Common myeloid progenitor, CD34-positive (primary cell): ENCODE measurements at regions not wholly inside any gene's neighbourhood (a gene's known extent, or its start where the extent isn't known, plus 50 kb on each side); places are given as distances from the start of the nearest gene placed in this dataset.

Experiments used
- CTCF ChIA-PET: fragments of 350-600 bp; sonication (Branson Sonifier 250); formaldehyde crosslinking; loops from one replicate; lab custom pipeline; 2021; ENCODE audit warnings: antibody characterized with exemption; lab: Charles Lee
- POLR2A ChIA-PET: fragments of 350-600 bp; sonication (Branson Sonifier 250); formaldehyde crosslinking; loops from one replicate; lab custom pipeline; 2021; ENCODE audit warnings: antibody characterized with exemption; lab: Charles Lee
- DNase-seq, 3 donors: peaks; one replicate each; pipeline versions ENCODE4 v3.0.0 to v3.0.0-alpha.2; 2013
- H3K27ac ChIP-seq, 2 experiments: 1 replicate in 1 of 2; 2 replicates in 1 of 2; pipeline ENCODE4 v1.7.0; 2013; ENCODE audit warnings: inconsistent platforms in 2 of 2, low read length in 2 of 2, mild to moderate bottlenecking in 2 of 2, low read depth in 1 of 2, moderate library complexity in 1 of 2; ENCODE audit not compliant: severe bottlenecking in 2 of 2, insufficient read depth in 1 of 2, poor library complexity in 1 of 2
- H3K27me3 ChIP-seq, 5 experiments: replicated peaks in 2 of 5; 1 replicate in 3 of 5; 2 replicates in 2 of 5; pipeline versions ENCODE4 v1.6.1 to v1.7.0; 2013; ENCODE audit warnings: low read length in 4 of 5, mild to moderate bottlenecking in 2 of 5, moderate library complexity in 2 of 5, inconsistent platforms in 1 of 5; ENCODE audit not compliant: insufficient read depth in 5 of 5, control insufficient read depth in 4 of 5
- H3K36me3 ChIP-seq, 4 experiments: 1 replicate in 2 of 4; 2 replicates in 2 of 4; pipeline versions ENCODE4 v1.6.1 to v1.7.0; 2013; ENCODE audit warnings: low read length in 3 of 4, control low read depth in 1 of 4, mild to moderate bottlenecking in 1 of 4; ENCODE audit not compliant: control insufficient read depth in 4 of 4, insufficient read depth in 4 of 4
- H3K4me1 ChIP-seq, 4 experiments: 1 replicate in 3 of 4; 2 replicates in 1 of 4; pipeline versions ENCODE4 v1.6.1 to v1.7.1; 2013; ENCODE audit warnings: low read length in 3 of 4, mild to moderate bottlenecking in 3 of 4, control low read depth in 1 of 4, inconsistent platforms in 1 of 4, moderate library complexity in 1 of 4; ENCODE audit not compliant: control insufficient read depth in 4 of 4, insufficient read depth in 4 of 4; ENCODE audit errors: control extremely low read depth in 1 of 4
- H3K4me3 ChIP-seq, 7 experiments: 1 replicate in 4 of 7; 2 replicates in 3 of 7; pipeline versions ENCODE4 v1.5.1 to v1.7.0; 2013; ENCODE audit warnings: mild to moderate bottlenecking in 7 of 7, low read length in 6 of 7, moderate library complexity in 6 of 7, inconsistent platforms in 2 of 7, low read depth in 2 of 7, control low read depth in 1 of 7; ENCODE audit not compliant: insufficient read depth in 4 of 7, control insufficient read depth in 1 of 7; ENCODE audit errors: extremely low read depth in 1 of 7
- H3K9me3 ChIP-seq, 5 experiments: 1 replicate in 4 of 5; 2 replicates in 1 of 5; pipeline versions ENCODE4 v1.6.1 to v1.7.1; 2013; ENCODE audit warnings: low read length in 4 of 5, mild to moderate bottlenecking in 2 of 5, inconsistent platforms in 1 of 5, low read depth in 1 of 5, moderate library complexity in 1 of 5; ENCODE audit not compliant: control insufficient read depth in 4 of 5, insufficient read depth in 2 of 5; ENCODE audit errors: control extremely low read depth in 1 of 5
- WGBS: methylation state at CpG from one replicate; pipeline ENCODE4 v1.1.5; 2013; ENCODE audit not compliant: insufficient coverage; 5-methylcytosine and 5-hydroxymethylcytosine counted together

DNA sequence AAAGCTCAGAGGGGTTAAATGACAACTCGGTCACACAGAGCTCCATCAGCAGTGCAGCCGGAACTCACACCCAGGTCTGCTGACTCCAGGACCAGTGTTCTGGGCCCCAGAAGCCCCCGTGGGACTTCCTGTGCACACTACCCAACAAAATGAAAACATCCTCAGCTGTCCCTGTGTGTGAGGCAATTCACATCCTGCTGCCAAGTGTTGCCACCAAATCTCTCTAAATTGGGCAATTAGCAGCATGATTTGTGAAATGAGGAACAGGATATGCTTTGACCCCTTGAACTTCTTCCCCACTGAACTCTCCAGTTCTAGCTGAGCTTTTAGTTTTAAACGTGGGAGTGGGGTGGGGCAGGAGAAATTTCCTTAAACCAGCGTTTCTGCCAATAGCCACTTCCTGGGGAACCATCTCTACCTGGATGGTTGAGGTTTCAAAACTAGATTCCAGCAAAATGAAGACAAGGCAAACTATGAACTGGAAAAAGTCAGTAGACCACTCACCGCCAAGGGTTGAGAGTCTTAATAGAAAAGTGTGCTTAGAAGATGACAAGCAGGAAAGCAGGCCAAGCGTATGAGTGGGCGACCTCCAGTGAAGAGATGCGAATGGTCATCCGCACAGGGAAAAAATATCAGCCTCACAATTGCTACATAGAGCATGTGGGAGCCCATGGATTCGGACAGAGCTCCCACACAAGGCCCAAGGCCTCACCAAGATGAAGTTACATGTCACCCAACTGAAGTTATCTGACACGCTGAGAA lies 51.9 kb upstream of the CHST15 start:
- WGBS = 72% methylated on average over 9 of the region's 12 CpGs
- DNase-seq = peak; percentile 58 to 92 (median 90)
- ChIA-PET POLR2A (interaction anchor here (0.5 kb wide), 1 partner anchor 79 kb away, joined by 3 read pairs; no protein-coding TSS in a partner anchor), CTCF (interaction anchor here (1.0 kb wide), 1 partner anchor 19 kb away, joined by 4 read pairs; no protein-coding TSS in a partner anchor)
- Histone ChIP-seq H3K27ac (no peak overlapping the region), H3K27me3 (peaks cover 0 to 7% (median 0%) of the 10 kb centered on the region in 5 experiments), H3K9me3 (peaks cover 0 to 1% (median under 1%) of the 10 kb centered on the region in 5 experiments), H3K4me3 (peak overlapping the region in 1 of 7 experiments; percentile 13), H3K36me3 (no peaks in the 10 kb centered on the region), H3K4me1 (peaks cover 16 to 35% (median 31%) of the 10 kb centered on the region in 4 experiments)

DNA sequence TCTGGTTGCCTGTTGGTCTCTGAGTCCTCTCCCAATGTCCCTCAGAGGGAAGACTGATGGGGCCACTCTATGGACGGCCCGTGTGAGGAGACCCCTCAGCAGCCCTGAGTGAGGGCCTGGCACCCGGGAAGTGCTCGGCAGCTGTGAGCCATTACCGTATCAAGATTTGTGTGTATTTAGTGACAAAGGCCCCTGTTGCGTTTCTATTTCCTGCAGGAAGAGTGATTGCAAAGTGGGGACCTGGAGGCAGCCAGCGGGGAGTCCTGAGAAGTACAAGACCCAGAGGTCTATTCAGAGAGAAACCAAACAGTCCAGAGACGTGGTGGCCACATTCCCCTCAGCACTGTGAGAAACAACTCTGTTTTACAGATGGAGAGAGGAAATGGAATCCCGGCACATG lies 51.1 kb upstream of the CHST15 start:
- H3K27me3 ChIP-seq = peaks cover 0 to 7% (median 2%) of the 10 kb centered on the region in 5 experiments
- H3K9me3 ChIP-seq = peaks cover 0 to 6% (median 1%) of the 10 kb centered on the region in 5 experiments
- POLR2A ChIA-PET = no interaction called here
- H3K4me1 ChIP-seq = peaks cover 16 to 29% (median 26%) of the 10 kb centered on the region in 4 experiments
- CTCF ChIA-PET = interaction anchor here (1.0 kb wide), 1 partner anchor 18 kb away, joined by 4 read pairs; no protein-coding TSS in a partner anchor
- H3K27ac ChIP-seq = no peak overlapping the region
- H3K36me3 ChIP-seq = no peaks in the 10 kb centered on the region
- no peak for DNase-seq
- H3K4me3 ChIP-seq = peak overlapping the region in 2 of 7 experiments; percentile 13 to 21
- WGBS = 52% methylated on average over 8 of the region's 9 CpGs

DNA sequence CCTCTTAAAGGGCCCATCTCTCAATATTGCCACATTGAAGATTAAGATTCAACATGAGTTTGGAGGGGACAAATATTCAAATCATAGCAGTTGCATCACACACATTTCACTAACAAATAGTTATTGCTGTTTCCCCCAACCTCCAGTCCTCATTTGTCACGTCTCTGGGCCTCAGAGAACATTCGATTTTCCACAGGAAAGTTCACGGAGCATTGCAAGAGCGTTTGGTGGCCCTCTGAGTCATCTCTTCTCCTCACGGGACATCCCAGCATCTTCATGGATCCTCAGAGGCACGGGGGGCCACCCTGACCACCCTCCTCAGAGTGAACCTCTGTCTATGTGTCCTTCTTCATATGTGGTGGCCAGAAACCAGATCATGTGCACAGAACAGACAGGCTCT lies 50.3 kb upstream of the CHST15 start:
- WGBS = 98% methylated on average over 6 of the region's 6 CpGs
- peaks cover 0 to 7% (median 2%) of the 10 kb centered on the region in 5 experiments for H3K27me3 ChIP-seq
- DNase-seq = no peak
- H3K4me1 ChIP-seq = peaks cover 16 to 22% (median 20%) of the 10 kb centered on the region in 4 experiments
- H3K27ac ChIP-seq = no peak overlapping the region
- CTCF ChIA-PET = interaction anchor here (1.6 kb wide), 1 partner anchor 8 kb away, joined by 5 read pairs; no protein-coding TSS in a partner anchor
- H3K4me3 ChIP-seq = no peak overlapping the region
- peaks cover 0 to 6% (median 1%) of the 10 kb centered on the region in 5 experiments for H3K9me3 ChIP-seq
- POLR2A ChIA-PET = no interaction called here
- no peaks in the 10 kb centered on the region for H3K36me3 ChIP-seq
